Upper lobe of right lung (tissue), 1 donor: ENCODE measurements at regions not wholly inside any gene's neighbourhood (a gene's known extent, or its start where the extent isn't known, plus 50 kb on each side); places are given as distances from the start of the nearest gene placed in this dataset.

ENCODE experiments used
- ATAC-seq: fragments of 200-7000 bp; cut with Tn5 transposase; one replicate; pipeline ENCODE4 v1.9.1; 2020; ENCODE audit warnings: mild to moderate bottlenecking, moderate library complexity
- DNase-seq: peaks from one replicate; pipeline ENCODE4 v3.0.0-alpha.2; 2020
- H3K27ac ChIP-seq: fragments of 200-600 bp; one replicate; pipeline ENCODE4 v1.8.0; 2022
- H3K27me3 ChIP-seq: fragments of 200-600 bp; one replicate; pipeline ENCODE4 v1.8.0; 2022; ENCODE audit warnings: mild to moderate bottlenecking
- H3K36me3 ChIP-seq: fragments of 200-600 bp; one replicate; pipeline ENCODE4 v1.8.0; 2022
- H3K4me1 ChIP-seq: fragments of 200-600 bp; one replicate; pipeline ENCODE4 v1.8.0; 2022
- H3K4me3 ChIP-seq: fragments of 200-600 bp; one replicate; pipeline ENCODE4 v1.8.0; 2022; ENCODE audit warnings: mild to moderate bottlenecking
- H3K9me3 ChIP-seq: fragments of 200-600 bp; one replicate; pipeline ENCODE4 v1.8.0; 2022
- CTCF ChIP-seq: fragments of 200-600 bp; IDR thresholded peaks from one replicate; pipeline ENCODE4 v1.8.0; 2022; ENCODE audit warnings: antibody characterized with exemption
- intact Hi-C: fragments of 100-400 bp; cut with DNase I; formaldehyde crosslinking; loops from one replicate; pipeline ENCODE4 v1.11.0; 2022
- donor health status: DM: no; HTN: yes; CAD: no; lungs with severe emphysema.

GRCh38 chr18:76588601-76589226 lies 93.7 kb upstream of the ZNF516 start:
- Histone ChIP-seq H3K4me1 (peaks cover 8% of the 10 kb centered on the region), H3K36me3 (no peaks in the 10 kb centered on the region), H3K9me3 (no peaks in the 10 kb centered on the region), H3K27me3 (no peaks in the 10 kb centered on the region), H3K27ac (no peak overlapping the region), H3K4me3 (peak overlapping the region; percentile 40)
- ATAC-seq (peak; percentile 54), DNase-seq (no peak)
- intact Hi-C loops = no loop called here
- no peak for TF ChIP-seq CTCF

GRCh38 chr18:76587879-76588271 lies 92.8 kb upstream of the ZNF516 start:
- Histone ChIP-seq H3K4me1 (peaks cover 8% of the 10 kb centered on the region), H3K36me3 (no peaks in the 10 kb centered on the region), H3K27me3 (no peaks in the 10 kb centered on the region), H3K9me3 (no peaks in the 10 kb centered on the region), H3K27ac (no peak overlapping the region), H3K4me3 (no peak overlapping the region)
- ATAC-seq (no peak), DNase-seq (no peak)
- intact Hi-C loops = no loop called here
- TF ChIP-seq CTCF = no peak

- no peak overlapping the region for H3K4me3 ChIP-seq
- no peak for ATAC-seq
- no peaks in the 10 kb centered on the region for H3K36me3 ChIP-seq
- DNase-seq = no peak
- no peak overlapping the region for H3K27ac ChIP-seq
- H3K4me1 ChIP-seq = peaks cover 8% of the 10 kb centered on the region
- no peak for TF ChIP-seq CTCF
- intact Hi-C loops = no loop called here
- no peaks in the 10 kb centered on the region for H3K9me3 ChIP-seq
- no peaks in the 10 kb centered on the region for H3K27me3 ChIP-seq
Measured at GRCh38 chr18:76587147-76587878, 92.3 kb upstream of the ZNF516 start.

GRCh38 chr18:76584414-76585310 lies 89.6 kb upstream of the ZNF516 start:
- intact Hi-C loops = no loop called here
- Histone ChIP-seq H3K4me3 (no peak overlapping the region), H3K36me3 (no peaks in the 10 kb centered on the region), H3K27me3 (no peaks in the 10 kb centered on the region), H3K9me3 (no peaks in the 10 kb centered on the region), H3K27ac (no peak overlapping the region), H3K4me1 (peaks cover 8% of the 10 kb centered on the region)
- no peak for TF ChIP-seq CTCF
- no peak for DNase-seq
- no peak for ATAC-seq

- H3K36me3 ChIP-seq = no peaks in the 10 kb centered on the region
- H3K27ac ChIP-seq = no peak overlapping the region
- H3K4me3 ChIP-seq = no peak overlapping the region
- peaks cover 8% of the 10 kb centered on the region for H3K27me3 ChIP-seq
- H3K9me3 ChIP-seq = no peaks in the 10 kb centered on the region
- no peaks in the 10 kb centered on the region for H3K4me1 ChIP-seq
- no peak for TF ChIP-seq CTCF
- intact Hi-C loops = no loop called here
- ATAC-seq (no peak), DNase-seq (no peak)
Measured at GRCh38 chr18:76581261-76581660, 86.2 kb upstream of the ZNF516 start.
